ENCODE measurements at regions not wholly inside any gene's neighbourhood (a gene's known extent, or its start where the extent isn't known, plus 50 kb on each side); places are given as distances from the start of the nearest gene placed in this dataset.

- peak in 1 of 2 experiments; percentile 41 for DNase-seq (ENCODE audit: low read depth in 1 of 2, low spot score in 1 of 2)
Measured at GRCh38 chr2:158034198-158034866, 67.3 kb upstream of the UPP2 start.

GRCh38 chr2:158031371-158031770 lies 70.3 kb upstream of the UPP2 start:
- Histone ChIP-seq H3K4me3 (replicated peaks; ENCODE audit: insufficient read depth, low read length) (no peak overlapping the region), H3K27me3 (ENCODE audit: insufficient read depth, poor library complexity, severe bottlenecking) (no peaks in the 10 kb centered on the region), H3K27ac (replicated peaks) (no peak overlapping the region)
- no peak for DNase-seq (ENCODE audit: low read depth in 1 of 2, low spot score in 1 of 2)
- TF ChIP-seq REST (IDR thresholded peaks at IDR 0.05; ENCODE audit: insufficient replicate concordance, low read depth) (no peak), GABPA (IDR thresholded peaks at IDR 0.05; ENCODE audit: low read depth) (no peak), CTCF (IDR thresholded peaks at IDR 0.05; ENCODE audit: insufficient read depth, low read length) (no peak), SPI1 (IDR thresholded peaks at IDR 0.05; ENCODE audit: borderline replicate concordance, low read depth) (no peak), POLR2AphosphoS5 (IDR thresholded peaks at IDR 0.05; ENCODE audit: low read depth) (no peak)

More at GRCh38 chr2:158034198-158034866, 67.3 kb upstream of the UPP2 start:
- Histone ChIP-seq H3K27me3 (ENCODE audit: insufficient read depth, poor library complexity, severe bottlenecking) (peaks cover 2% of the 10 kb centered on the region), H3K27ac (replicated peaks) (no peak overlapping the region), H3K4me3 (replicated peaks; ENCODE audit: insufficient read depth, low read length) (no peak overlapping the region)
- TF ChIP-seq GABPA (IDR thresholded peaks at IDR 0.05; ENCODE audit: low read depth) (no peak), CTCF (IDR thresholded peaks at IDR 0.05; ENCODE audit: insufficient read depth, low read length) (peak; percentile 26), SPI1 (IDR thresholded peaks at IDR 0.05; ENCODE audit: borderline replicate concordance, low read depth) (no peak), POLR2AphosphoS5 (IDR thresholded peaks at IDR 0.05; ENCODE audit: low read depth) (no peak), REST (IDR thresholded peaks at IDR 0.05; ENCODE audit: insufficient replicate concordance, low read depth) (no peak)

GRCh38 chr2:158025255-158025996 lies 76.2 kb upstream of the UPP2 start:
- DNase-seq (ENCODE audit: low read depth in 1 of 2, low spot score in 1 of 2), result no peak
- no peak overlapping the region for H3K4me3 ChIP-seq (replicated peaks; ENCODE audit: insufficient read depth, low read length)
- no peak overlapping the region for H3K27ac ChIP-seq (replicated peaks)
- TF ChIP-seq SPI1 (IDR thresholded peaks at IDR 0.05; ENCODE audit: borderline replicate concordance, low read depth) (no peak), REST (IDR thresholded peaks at IDR 0.05; ENCODE audit: insufficient replicate concordance, low read depth) (no peak), CTCF (IDR thresholded peaks at IDR 0.05; ENCODE audit: insufficient read depth, low read length) (no peak), GABPA (IDR thresholded peaks at IDR 0.05; ENCODE audit: low read depth) (no peak), POLR2AphosphoS5 (IDR thresholded peaks at IDR 0.05; ENCODE audit: low read depth) (no peak)
- no peaks in the 10 kb centered on the region for H3K27me3 ChIP-seq (ENCODE audit: insufficient read depth, poor library complexity, severe bottlenecking)

Measured in HL-60 (cell line).